ENCODE measurements at regions not wholly inside any gene's neighbourhood (a gene's known extent, or its start where the extent isn't known, plus 50 kb on each side); places are given as distances from the start of the nearest gene placed in this dataset.

DNA sequence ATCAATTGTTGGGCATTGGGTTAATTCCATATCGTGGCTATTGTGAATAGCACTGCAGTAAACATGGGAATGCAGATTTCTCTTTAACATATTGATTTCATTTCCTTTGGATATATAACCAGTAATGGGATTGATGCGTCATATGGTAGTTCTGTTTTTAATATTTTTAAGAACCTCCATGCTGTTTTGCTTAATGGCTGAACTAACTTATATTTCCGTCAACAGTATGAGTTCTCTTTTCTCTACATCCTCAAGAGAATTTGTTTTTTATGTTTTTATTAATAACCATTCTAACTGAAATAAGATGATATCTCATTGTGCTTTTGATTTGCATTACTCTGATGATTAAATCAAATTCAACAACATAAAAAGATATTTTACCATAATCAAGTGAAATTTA is 228.5 kb upstream of the FSIP2 start:
- TF ChIP-seq POLR2A (IDR thresholded peaks at IDR 0.05), result no peak
- no peak for TF ChIP-seq CTCF (IDR thresholded peaks at IDR 0.05)

All from testis (tissue), 2 donors.